Type B pancreatic cell (in vitro differentiated cells): ENCODE measurements at regions not wholly inside any gene's neighbourhood (a gene's known extent, or its start where the extent isn't known, plus 50 kb on each side); places are given as distances from the start of the nearest gene placed in this dataset.

Source experiments
- DNase-seq: peaks from one replicate; pipeline ENCODE4 v3.0.0; 2021; ENCODE audit warnings: mixed read lengths; ENCODE audit not compliant: unreplicated experiment; ENCODE audit errors: extremely low spot score
- H3K27ac Mint-ChIP-seq: 2 replicates; pipeline ENCODE4 v1.8.0; 2021; ENCODE audit warnings: mild to moderate bottlenecking, mixed read lengths
- H3K27me3 Mint-ChIP-seq: 2 replicates; pipeline ENCODE4 v1.8.0; 2021; ENCODE audit warnings: mixed read lengths
- H3K36me3 Mint-ChIP-seq: 2 replicates; pipeline ENCODE4 v1.8.0; 2021; ENCODE audit warnings: mixed read lengths
- H3K4me1 Mint-ChIP-seq: one replicate; pipeline ENCODE4 v1.8.0; 2021; ENCODE audit warnings: mixed read lengths; ENCODE audit not compliant: unreplicated experiment
- H3K4me3 Mint-ChIP-seq: 2 replicates; pipeline ENCODE4 v1.8.0; 2021; ENCODE audit warnings: mild to moderate bottlenecking, mixed read lengths
- H3K9me3 Mint-ChIP-seq: 2 replicates; pipeline ENCODE4 v1.8.0; 2021; ENCODE audit warnings: mixed read lengths
- CTCF ChIP-seq: fragments of 200-600 bp; sonication (generic); conservative IDR thresholded peaks from 2 replicates; pipeline ENCODE4 v1.5.0; 2021; ENCODE audit warnings: antibody characterized with exemption, mild to moderate bottlenecking

- no peak overlapping the region for H3K4me3 Mint-ChIP-seq
- TF ChIP-seq CTCF, result no peak
- H3K27ac Mint-ChIP-seq, result no peak overlapping the region
- no peaks in the 10 kb centered on the region for H3K27me3 Mint-ChIP-seq
- no peak for DNase-seq
- peaks cover 12% of the 10 kb centered on the region for H3K9me3 Mint-ChIP-seq
- H3K4me1 Mint-ChIP-seq, result no peaks in the 10 kb centered on the region
- no peaks in the 10 kb centered on the region for H3K36me3 Mint-ChIP-seq
Observed at GRCh38 chr1:238279694-238280380, 389.1 kb upstream of the ZP4 start.

- H3K36me3 Mint-ChIP-seq, result no peaks in the 10 kb centered on the region
- no peak for DNase-seq
Observed at GRCh38 chr1:238272145-238272544, 381.4 kb upstream of the ZP4 start.

GRCh38 chr1:238265866-238266265 lies 375.1 kb upstream of the ZP4 start:
- peaks cover 9% of the 10 kb centered on the region for H3K9me3 Mint-ChIP-seq
- no peak overlapping the region for H3K27ac Mint-ChIP-seq
- no peak overlapping the region for H3K4me3 Mint-ChIP-seq
- no peak for DNase-seq
- TF ChIP-seq CTCF, result no peak
- no peaks in the 10 kb centered on the region for H3K27me3 Mint-ChIP-seq
- H3K36me3 Mint-ChIP-seq, result no peaks in the 10 kb centered on the region
- H3K4me1 Mint-ChIP-seq, result no peaks in the 10 kb centered on the region

More at GRCh38 chr1:238272145-238272544, 381.4 kb upstream of the ZP4 start:
- H3K4me1 Mint-ChIP-seq, result no peaks in the 10 kb centered on the region
- no peak overlapping the region for H3K4me3 Mint-ChIP-seq
- H3K27ac Mint-ChIP-seq, result no peak overlapping the region
- peaks cover 21% of the 10 kb centered on the region for H3K9me3 Mint-ChIP-seq
- no peak for TF ChIP-seq CTCF
- no peaks in the 10 kb centered on the region for H3K27me3 Mint-ChIP-seq

- no peaks in the 10 kb centered on the region for H3K36me3 Mint-ChIP-seq
- peaks cover 9% of the 10 kb centered on the region for H3K9me3 Mint-ChIP-seq
- H3K27me3 Mint-ChIP-seq, result no peaks in the 10 kb centered on the region
- DNase-seq, result no peak
- H3K4me3 Mint-ChIP-seq, result no peak overlapping the region
- H3K4me1 Mint-ChIP-seq, result no peaks in the 10 kb centered on the region
- no peak overlapping the region for H3K27ac Mint-ChIP-seq
- no peak for TF ChIP-seq CTCF
Observed at GRCh38 chr1:238264951-238265350, 374.2 kb upstream of the ZP4 start.

GRCh38 chr1:238258510-238258909 lies 367.8 kb upstream of the ZP4 start:
- H3K4me1 Mint-ChIP-seq, result no peaks in the 10 kb centered on the region
- no peak overlapping the region for H3K27ac Mint-ChIP-seq
- H3K9me3 Mint-ChIP-seq, result no peaks in the 10 kb centered on the region
- TF ChIP-seq CTCF, result no peak
- H3K36me3 Mint-ChIP-seq, result no peaks in the 10 kb centered on the region
- no peak for DNase-seq
- no peaks in the 10 kb centered on the region for H3K27me3 Mint-ChIP-seq
- H3K4me3 Mint-ChIP-seq, result no peak overlapping the region
